Right hindlimb (tissue), 1 donor: ENCODE measurements at regions not wholly inside any gene's neighbourhood (a gene's known extent, or its start where the extent isn't known, plus 50 kb on each side); places are given as distances from the start of the nearest gene placed in this dataset.
"Not testable (repeated sequence)": the region's sequence is repeated elsewhere in the genome, so short reads cannot be mapped to it uniquely, and the experiment has no call there.

Experiments
- DNase-seq: peaks from one replicate; pipeline ENCODE4 v3.0.0-alpha.2; 2018

GRCh38 chr4:81704461-81704860 lies 232.8 kb upstream of the RASGEF1B start:
- DNase-seq = no peak

DNA sequence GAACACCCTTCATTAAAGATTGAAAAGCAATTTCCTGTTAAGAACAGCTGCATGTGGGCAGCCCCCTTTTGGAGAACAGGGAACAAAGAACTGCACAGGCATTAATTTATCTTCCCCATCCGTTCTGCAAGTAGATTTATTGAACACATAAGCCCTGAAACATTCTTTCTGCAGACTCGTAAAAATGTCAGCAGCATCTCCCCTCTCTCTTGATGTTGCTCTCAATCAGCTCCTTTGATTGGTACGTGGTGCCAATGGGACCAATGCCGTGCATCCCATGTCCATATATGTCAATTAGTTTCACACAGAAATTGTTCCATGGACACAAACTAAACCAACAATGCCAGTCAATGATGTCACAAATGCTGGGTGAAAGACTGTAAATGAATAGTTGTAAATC lies 228.5 kb upstream of the RASGEF1B start:
- no peak for DNase-seq

DNA sequence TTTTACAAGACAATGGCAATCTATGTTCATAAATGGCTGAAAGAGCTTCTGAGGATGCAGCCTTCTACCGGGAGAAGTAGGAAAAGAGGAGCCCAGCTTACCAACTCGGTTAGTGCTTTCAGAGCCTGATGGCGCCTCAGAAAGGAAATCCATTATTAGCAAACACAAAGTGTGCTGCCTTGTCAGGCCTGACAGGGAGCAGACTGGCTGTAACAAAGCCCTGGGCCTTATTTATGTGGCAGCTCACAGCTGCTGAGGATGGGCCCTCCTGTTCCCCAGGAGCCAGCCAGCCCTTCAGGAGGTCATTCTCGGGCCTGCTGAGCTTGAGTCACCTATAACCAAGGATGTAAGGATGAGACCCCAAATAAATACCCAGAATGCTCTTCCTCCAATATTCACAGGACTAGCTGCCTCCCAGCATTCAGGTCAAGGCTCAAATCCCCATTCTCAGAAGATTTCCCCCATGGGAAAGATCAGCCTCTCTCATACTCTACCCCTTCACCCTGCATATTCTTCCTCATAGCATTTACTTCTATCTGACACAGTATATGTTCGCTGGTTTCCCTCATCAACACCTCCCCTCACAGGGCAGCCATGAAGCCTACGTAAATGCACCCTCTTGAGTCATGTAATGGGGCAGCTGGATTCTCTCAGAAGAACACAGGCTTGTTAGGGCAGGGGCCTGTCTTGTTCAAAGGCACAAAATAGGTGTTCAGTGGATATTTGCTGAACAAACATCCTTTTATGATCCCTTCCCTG lies 227.0 kb upstream of the RASGEF1B start:
- DNase-seq = no peak

- DNase-seq = no peak
These were observed 222.6 kb upstream of the RASGEF1B start for GRCh38 chr4:81694176-81694913.

GRCh38 chr4:81690871-81691270 lies 219.2 kb upstream of the RASGEF1B start:
- DNase-seq = no peak

GRCh38 chr4:81688085-81688484 lies 216.4 kb upstream of the RASGEF1B start:
- DNase-seq = no peak

DNA sequence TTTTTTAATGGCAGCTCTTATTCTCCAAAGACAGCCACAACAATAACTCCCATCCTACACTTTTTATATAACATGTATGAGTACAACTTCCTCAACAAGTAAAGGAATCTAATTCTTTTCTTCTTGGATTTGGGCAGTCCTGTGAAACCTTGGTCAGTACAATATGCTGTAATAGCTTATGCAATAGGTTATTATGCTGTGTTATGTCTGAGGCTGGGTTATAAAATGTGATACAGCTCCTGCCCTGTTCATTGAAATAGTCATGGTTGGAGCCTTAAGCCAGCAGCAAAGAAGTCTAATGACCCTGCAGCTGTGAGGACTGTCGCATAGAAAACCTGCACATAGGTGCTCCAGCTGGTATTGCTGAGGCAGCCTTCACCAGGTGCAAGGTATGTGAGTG lies 215.8 kb upstream of the RASGEF1B start:
- no peak for DNase-seq

GRCh38 chr4:81685104-81685503 lies 213.4 kb upstream of the RASGEF1B start:
- no peak for DNase-seq

- DNase-seq = no peak
These were observed 212.6 kb upstream of the RASGEF1B start for GRCh38 chr4:81684352-81684751.

DNA sequence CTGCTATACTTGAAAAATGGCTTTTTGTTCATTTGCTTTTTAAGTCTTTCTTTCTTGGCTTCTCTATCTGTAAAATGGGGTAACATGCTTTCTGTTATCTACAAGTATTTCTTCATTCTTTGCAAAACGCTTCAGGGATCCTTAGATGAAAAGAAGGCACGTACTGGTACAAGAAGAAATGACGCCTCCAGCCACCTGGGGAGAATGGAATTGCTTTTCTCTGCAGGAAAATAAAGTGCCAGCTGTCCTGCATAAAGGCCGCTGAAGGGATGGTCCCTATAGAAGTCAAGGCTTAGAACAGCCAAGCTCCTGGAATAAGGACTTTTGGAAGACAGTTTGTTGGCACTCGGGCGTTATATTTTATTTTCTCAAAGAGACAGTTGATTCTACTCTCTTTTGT lies 210.8 kb upstream of the RASGEF1B start:
- no peak for DNase-seq

- no peak for DNase-seq
These were observed 207.6 kb upstream of the RASGEF1B start for GRCh38 chr4:81679315-81679714.

DNA sequence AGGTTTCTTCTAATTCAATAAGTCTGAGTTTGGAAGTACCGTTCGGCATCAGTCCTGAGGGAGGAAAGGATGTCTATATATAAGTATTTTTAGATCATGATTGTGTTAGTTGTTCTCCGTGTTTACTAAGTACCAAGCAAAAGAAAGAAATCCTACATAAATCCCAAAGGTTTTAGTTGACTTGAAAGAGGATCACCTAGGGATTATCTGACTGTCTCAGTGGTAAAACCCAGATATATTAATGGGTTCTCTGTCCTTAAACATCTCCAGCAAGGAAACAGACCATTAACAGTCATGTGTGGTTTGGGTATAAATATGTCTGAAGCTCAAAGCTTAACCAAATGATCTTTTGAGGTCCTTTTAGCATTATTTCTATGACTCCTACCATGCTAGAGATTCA lies 207.1 kb upstream of the RASGEF1B start:
- no peak for DNase-seq

DNA sequence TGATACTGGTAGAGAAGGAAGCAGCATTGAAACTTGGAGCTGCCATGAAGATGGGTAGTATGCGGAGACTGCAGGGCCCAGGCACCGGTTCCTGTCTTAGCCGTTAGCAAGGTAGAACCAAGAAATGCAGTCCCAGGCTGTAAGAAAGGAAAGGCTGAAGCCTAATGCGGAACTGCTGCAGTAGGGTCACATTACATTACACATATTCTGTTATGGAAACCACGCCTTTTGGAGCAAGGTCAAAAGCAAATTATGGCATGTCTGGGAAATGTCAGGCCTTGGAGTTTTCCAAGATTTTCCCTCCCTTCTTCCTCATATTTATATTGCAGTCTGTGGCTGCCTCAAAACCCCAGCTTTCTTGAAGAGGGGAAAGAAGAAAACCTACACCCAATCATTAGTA lies 204.8 kb upstream of the RASGEF1B start:
- peak; percentile 82 for DNase-seq

GRCh38 chr4:81675791-81676393 lies 204.2 kb upstream of the RASGEF1B start:
- DNase-seq = peak; percentile 50

DNA sequence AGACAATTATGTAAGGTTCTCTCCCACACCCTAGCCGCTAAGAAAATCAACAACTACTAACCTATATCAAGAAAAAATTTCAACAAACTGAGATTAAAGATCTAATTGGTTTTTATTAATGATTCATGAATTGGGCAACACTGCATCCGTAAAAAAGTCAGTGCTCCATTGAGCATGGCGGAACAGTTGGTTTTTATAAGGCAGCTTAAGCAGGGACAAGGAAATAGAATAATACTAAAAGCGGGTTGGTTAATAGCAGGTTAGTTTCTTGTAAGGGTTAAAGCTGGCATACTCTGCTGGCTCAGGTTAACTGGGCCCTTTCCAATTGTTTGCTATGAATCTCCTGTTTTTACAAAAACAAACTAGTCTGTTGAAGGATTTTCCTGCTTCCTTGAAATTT lies 202.3 kb upstream of the RASGEF1B start:
- no peak for DNase-seq

DNA sequence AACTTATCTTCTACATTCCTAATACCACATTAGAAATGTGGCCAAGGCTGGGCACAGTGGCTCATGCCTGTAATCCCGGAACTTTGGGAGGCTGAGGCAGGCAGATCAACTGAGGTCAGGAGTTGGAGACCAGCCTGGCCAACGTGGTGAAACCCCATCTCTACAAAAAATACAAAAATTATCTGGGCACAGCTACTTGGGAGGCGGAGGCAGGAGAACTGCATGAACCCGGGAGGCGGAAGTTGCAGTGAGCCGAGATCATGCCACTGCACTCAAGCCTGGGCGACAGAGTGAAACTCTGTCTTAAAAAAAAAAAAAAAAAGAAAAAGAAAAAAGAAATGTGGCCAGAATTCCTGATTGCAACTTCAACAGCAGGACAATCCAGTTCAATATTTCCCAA lies 196.6 kb upstream of the RASGEF1B start:
- not testable (repeated sequence) for DNase-seq

DNA sequence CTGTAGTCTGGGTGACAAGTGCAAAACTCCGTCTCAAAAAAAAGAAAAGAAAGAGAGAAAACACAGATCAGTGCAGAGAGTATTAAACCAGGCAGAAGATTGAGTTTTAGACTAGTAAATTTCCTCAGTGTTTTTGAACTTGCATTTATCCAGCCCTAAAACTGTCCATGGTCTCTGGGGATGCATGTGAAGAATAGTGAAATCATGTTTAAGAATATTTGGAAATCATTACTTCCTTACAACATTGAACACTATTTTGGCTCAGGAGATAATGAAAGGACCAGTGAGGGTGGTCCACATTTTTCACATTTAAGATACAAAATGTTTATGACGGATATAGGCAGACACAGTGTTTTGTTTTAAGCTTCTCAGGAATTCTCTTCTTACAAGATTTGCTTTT lies 195.8 kb upstream of the RASGEF1B start:
- DNase-seq = no peak

DNA sequence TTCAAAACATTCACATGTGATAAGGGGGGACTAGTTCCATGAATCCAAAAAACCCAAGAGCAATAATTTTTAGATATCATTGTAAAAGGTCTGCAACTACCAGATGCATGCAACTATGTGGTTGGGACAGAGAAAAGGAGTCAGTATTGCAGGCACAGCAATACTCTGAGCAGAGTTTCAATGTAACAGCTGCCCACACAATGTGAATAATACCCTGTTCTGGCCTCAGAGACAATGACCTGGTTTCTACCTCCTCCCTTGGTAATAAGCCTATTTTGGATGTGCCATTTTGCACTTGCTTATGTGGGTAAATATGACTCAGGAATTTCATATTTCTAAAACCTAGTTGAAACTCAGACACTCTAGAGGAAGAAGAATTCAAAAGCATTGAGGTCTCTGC lies 194.8 kb upstream of the RASGEF1B start:
- DNase-seq = no peak

GRCh38 chr4:81665649-81666048 lies 193.9 kb upstream of the RASGEF1B start:
- no peak for DNase-seq

GRCh38 chr4:81665045-81665444 lies 193.3 kb upstream of the RASGEF1B start:
- DNase-seq = no peak

- no peak for DNase-seq
These were observed 192.4 kb upstream of the RASGEF1B start for GRCh38 chr4:81664079-81664478.

- DNase-seq = no peak
These were observed 191.7 kb upstream of the RASGEF1B start for GRCh38 chr4:81663368-81663767.

DNA sequence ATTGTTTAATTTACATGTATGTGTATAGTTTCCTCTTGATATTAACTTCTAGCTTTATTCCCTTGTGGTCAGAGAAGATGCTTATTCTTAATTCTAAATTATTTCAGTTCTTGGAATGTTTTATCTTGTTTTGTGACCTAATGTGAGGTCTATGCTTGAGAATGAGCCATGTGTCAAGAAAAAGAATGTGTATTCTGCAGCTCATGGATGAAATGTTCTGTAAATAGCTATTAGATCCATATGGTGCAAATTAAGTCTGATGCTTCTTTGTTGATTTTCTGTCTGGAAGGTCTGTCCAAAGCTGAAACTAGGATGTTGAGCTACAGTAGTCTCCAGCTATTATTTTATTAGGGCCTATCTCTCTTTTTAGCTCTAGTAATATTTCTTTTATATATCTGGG lies 187.3 kb upstream of the RASGEF1B start:
- no peak for DNase-seq

GRCh38 chr4:81652069-81652478 lies 180.4 kb upstream of the RASGEF1B start:
- no peak for DNase-seq
